ENCODE measurements at regions not wholly inside any gene's neighbourhood (a gene's known extent, or its start where the extent isn't known, plus 50 kb on each side); places are given as distances from the start of the nearest gene placed in this dataset.

DNA sequence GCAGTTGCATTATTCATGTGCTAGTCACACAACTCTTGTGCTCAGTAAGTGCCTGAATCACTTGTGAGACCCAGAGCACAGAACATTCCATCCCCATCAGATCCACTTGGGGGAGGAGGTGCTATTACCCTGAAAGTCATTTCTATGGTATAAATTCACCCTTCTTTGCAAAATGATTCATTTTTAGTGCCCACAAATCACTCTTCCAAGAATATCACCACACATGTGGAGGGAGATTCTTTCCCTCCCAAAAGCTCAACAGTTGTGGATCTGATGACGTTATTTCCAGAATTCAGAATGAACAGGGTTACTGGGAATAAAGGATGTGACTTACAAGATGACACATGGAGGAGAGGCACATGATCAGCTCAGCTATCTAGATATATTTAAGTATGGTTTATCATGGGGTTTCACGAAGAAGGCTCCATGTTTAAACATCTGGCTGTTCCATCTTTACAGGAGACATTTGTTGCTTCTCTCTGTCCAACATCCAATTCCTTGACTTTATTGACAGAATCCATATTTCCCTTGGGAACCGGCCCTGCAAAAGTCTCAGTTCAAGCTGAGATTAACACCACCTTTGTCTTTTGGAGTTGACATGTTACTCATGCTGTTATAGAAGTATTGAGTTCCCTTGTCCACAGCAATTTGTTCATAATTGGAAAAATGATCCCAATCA is 214.2 kb upstream of the PROK2 start:
- Histone ChIP-seq H3K4me1 (no peaks in the 10 kb centered on the region), H3K27me3 (no peaks in the 10 kb centered on the region), H3K4me3 (no peak overlapping the region), H3K27ac (no peak overlapping the region), H3K36me3 (no peaks in the 10 kb centered on the region), H3K9me3 (no peaks in the 10 kb centered on the region)
- no peak for DNase-seq
- TF ChIP-seq POLR2AphosphoS5 (IDR thresholded peaks at IDR 0.05) (no peak), POLR2A (IDR thresholded peaks at IDR 0.05) (no peak), EP300 (IDR thresholded peaks at IDR 0.05) (no peak)
- TF ChIP-seq, protein P1, sequence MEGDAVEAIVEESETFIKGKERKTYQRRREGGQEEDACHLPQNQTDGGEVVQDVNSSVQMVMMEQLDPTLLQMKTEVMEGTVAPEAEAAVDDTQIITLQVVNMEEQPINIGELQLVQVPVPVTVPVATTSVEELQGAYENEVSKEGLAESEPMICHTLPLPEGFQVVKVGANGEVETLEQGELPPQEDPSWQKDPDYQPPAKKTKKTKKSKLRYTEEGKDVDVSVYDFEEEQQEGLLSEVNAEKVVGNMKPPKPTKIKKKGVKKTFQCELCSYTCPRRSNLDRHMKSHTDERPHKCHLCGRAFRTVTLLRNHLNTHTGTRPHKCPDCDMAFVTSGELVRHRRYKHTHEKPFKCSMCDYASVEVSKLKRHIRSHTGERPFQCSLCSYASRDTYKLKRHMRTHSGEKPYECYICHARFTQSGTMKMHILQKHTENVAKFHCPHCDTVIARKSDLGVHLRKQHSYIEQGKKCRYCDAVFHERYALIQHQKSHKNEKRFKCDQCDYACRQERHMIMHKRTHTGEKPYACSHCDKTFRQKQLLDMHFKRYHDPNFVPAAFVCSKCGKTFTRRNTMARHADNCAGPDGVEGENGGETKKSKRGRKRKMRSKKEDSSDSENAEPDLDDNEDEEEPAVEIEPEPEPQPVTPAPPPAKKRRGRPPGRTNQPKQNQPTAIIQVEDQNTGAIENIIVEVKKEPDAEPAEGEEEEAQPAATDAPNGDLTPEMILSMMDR (IDR thresholded peaks at IDR 0.05), result no peak
- WGBS, 2 donors, result 86 to 88% methylated on average over 3 of the region's 3 CpGs
- ATAC-seq (ENCODE audit: low FRiP score in 2 of 2), result no peak

DNA sequence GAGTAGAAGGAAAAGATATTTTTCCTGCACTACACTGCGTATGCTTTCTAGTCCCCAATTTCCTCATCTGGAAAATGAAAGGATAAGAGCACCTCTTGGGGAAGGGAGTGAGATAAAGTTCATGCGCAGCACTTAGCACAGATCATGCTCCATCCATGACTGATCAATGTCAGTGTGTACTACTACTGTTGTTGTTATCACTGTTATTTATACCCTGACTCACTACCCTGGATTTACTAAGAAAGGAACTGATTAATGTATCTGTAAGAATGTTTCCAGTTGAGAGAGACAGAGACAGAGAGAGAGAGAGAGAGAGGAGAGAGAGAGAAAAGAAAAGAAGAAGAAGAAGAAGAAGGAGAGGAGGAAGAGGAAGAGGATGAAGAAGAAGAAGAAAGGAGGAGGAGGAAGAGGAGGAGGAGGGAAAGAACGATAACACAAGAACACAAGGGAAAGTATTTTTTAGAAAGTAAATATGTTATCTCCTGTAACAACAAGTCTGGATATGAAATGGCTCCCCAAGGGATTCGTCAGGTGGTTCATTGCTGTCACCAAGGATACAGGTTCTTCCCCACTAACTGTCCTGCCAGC is 212.2 kb upstream of the PROK2 start:
- Histone ChIP-seq H3K27me3 (no peaks in the 10 kb centered on the region), H3K4me1 (no peaks in the 10 kb centered on the region), H3K36me3 (no peaks in the 10 kb centered on the region), H3K9me3 (no peaks in the 10 kb centered on the region), H3K27ac (no peak overlapping the region), H3K4me3 (no peak overlapping the region)
- DNase-seq (no peak), ATAC-seq (ENCODE audit: low FRiP score in 2 of 2) (no peak)
- TF ChIP-seq EP300 (IDR thresholded peaks at IDR 0.05) (no peak), POLR2A (IDR thresholded peaks at IDR 0.05) (no peak), POLR2AphosphoS5 (IDR thresholded peaks at IDR 0.05) (no peak)
- TF ChIP-seq, protein P1 (IDR thresholded peaks at IDR 0.05), result no peak
- WGBS, 2 donors, result 79 to 84% methylated on average over 4 of the region's 4 CpGs

DNA sequence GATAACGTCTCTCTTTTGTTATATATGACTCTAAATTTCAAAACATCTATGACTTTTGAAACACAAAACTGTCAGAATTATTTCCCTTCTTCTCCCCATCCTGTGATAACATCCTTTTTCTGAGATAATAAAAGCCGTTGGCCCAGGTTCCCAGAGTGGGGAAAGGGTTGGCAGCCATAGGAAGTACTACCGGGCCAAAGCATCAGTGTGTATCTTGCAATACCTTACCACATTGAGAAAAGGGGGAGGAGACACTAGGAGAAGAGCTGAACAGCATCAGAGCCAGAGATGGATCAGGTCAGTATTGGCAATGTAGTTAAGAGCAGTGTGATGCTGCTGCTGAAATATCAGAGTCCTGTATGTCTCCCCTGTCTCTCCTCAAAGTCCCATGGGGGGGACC is 210.0 kb upstream of the PROK2 start:
- DNase-seq, result no peak
- Histone ChIP-seq H3K4me1 (no peaks in the 10 kb centered on the region), H3K27me3 (no peaks in the 10 kb centered on the region), H3K27ac (no peak overlapping the region), H3K4me3 (no peak overlapping the region), H3K36me3 (no peaks in the 10 kb centered on the region), H3K9me3 (no peaks in the 10 kb centered on the region)
- TF ChIP-seq EP300 (IDR thresholded peaks at IDR 0.05), result no peak
- no peak for TF ChIP-seq POLR2A (IDR thresholded peaks at IDR 0.05)
- TF ChIP-seq, protein P1 (IDR thresholded peaks at IDR 0.05), result no peak
- TF ChIP-seq POLR2AphosphoS5 (IDR thresholded peaks at IDR 0.05), result no peak
- no peak for ATAC-seq (ENCODE audit: low FRiP score in 2 of 2)
- WGBS, 2 donors, result 24 to 34% methylated on average over 3 of the region's 3 CpGs

DNA sequence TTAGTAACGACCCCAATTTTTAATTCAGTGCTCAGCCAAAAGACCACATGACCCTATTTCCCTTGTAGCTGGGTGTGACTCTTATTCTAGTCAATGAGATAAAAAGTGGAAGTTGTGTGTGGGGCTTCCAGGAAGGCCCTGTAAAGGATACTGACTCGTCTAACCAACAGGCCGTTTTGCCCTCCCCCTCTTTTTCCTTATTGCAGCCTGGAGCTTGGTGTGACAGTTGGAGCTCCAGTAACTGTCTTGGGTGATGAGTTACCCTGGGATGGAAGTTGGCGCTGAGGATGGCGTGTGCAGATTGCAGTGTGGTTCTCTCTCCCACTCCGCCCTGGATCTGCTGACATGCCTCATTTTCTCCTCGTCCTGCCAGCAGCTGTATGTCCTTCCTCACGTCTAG is 209.3 kb upstream of the PROK2 start:
- TF ChIP-seq POLR2A (IDR thresholded peaks at IDR 0.05), result no peak
- TF ChIP-seq, protein P1 (IDR thresholded peaks at IDR 0.05), result no peak
- TF ChIP-seq EP300 (IDR thresholded peaks at IDR 0.05), result no peak
- TF ChIP-seq POLR2AphosphoS5 (IDR thresholded peaks at IDR 0.05), result no peak
- H3K4me3 ChIP-seq, result no peak overlapping the region
- H3K4me1 ChIP-seq, result no peaks in the 10 kb centered on the region
- WGBS, 2 donors, result 57 to 72% methylated on average over 8 of the region's 8 CpGs
- DNase-seq (peak in 1 of 2 donors; percentile 25), ATAC-seq (ENCODE audit: low FRiP score in 2 of 2) (peak in 1 of 2 donors; percentile 70)
- no peaks in the 10 kb centered on the region for H3K9me3 ChIP-seq
- H3K27ac ChIP-seq, result no peak overlapping the region
- H3K27me3 ChIP-seq, result no peaks in the 10 kb centered on the region
- no peaks in the 10 kb centered on the region for H3K36me3 ChIP-seq

DNA sequence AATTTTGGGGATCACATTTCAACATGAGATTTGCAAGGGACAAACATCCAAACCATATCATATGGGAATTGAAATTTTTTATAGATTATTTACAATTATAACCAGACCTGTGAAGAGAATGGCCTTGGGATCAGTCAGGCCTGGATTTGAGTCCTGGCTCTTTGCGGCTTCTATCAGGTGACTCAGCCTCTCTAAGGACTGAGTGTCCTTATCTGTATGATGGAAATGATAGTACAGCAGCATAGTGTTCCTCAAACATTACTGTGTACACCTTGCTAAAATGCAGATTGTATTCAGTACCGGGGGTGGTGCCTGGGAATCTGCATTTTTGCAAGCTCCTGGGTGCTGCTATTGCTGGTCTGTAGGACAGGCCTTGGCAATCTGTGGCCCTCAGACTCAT is 206.7 kb upstream of the PROK2 start:
- TF ChIP-seq, protein P1 (IDR thresholded peaks at IDR 0.05), result no peak
- TF ChIP-seq EP300 (IDR thresholded peaks at IDR 0.05) (no peak), POLR2A (IDR thresholded peaks at IDR 0.05) (no peak), POLR2AphosphoS5 (IDR thresholded peaks at IDR 0.05) (no peak)
- Histone ChIP-seq H3K27me3 (no peaks in the 10 kb centered on the region), H3K4me1 (no peaks in the 10 kb centered on the region), H3K36me3 (no peaks in the 10 kb centered on the region), H3K4me3 (no peak overlapping the region), H3K9me3 (no peaks in the 10 kb centered on the region), H3K27ac (no peak overlapping the region)
- WGBS, 2 donors, result 50 to 69% methylated on average over 2 of the region's 2 CpGs
- DNase-seq (no peak), ATAC-seq (ENCODE audit: low FRiP score in 2 of 2) (no peak)
